Mucosa of stomach (tissue), 1 donor: ENCODE measurements at regions not wholly inside any gene's neighbourhood (a gene's known extent, or its start where the extent isn't known, plus 50 kb on each side); places are given as distances from the start of the nearest gene placed in this dataset.

ENCODE experiments used
- H3K27me3 ChIP-seq: one replicate; pipeline ENCODE4 v1.7.0; 2013; ENCODE audit warnings: mild to moderate bottlenecking, low read length; ENCODE audit not compliant: control insufficient read depth, insufficient read depth
- H3K36me3 ChIP-seq: one replicate; pipeline ENCODE4 v1.7.0; 2013; ENCODE audit warnings: low read length; ENCODE audit not compliant: control insufficient read depth, insufficient read depth
- H3K4me1 ChIP-seq: one replicate; pipeline ENCODE4 v1.7.0; 2013; ENCODE audit warnings: mild to moderate bottlenecking, low read length; ENCODE audit not compliant: control insufficient read depth, insufficient read depth
- H3K4me3 ChIP-seq: one replicate; pipeline ENCODE4 v1.7.0; 2013; ENCODE audit warnings: low read length
- H3K9ac ChIP-seq: one replicate; pipeline ENCODE4 v1.7.0; 2013; ENCODE audit warnings: mild to moderate bottlenecking, low read length, moderate library complexity
- H3K9me3 ChIP-seq: one replicate; pipeline ENCODE4 v1.7.0; 2013; ENCODE audit warnings: mild to moderate bottlenecking, low read length, moderate library complexity; ENCODE audit not compliant: control insufficient read depth
- donor health status: Pancreatic carcinoma.

DNA sequence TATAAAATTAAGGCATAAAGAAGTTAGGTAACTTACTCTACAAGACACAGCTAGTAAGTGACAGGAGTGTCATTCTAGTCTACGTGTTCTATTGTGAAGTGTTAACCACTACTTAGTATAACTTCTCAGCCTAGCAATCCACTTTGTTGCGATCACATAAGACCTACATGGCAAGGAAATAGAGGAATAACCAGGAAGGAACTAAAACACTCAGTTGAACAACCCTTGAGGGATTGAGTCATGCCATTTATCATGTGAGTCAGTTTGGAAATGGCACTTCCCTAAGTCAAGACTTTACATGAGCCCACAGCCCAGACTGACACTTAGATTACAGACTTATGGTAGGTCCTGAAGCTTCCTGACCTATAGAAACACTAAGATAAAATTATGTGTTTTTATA lies 279.5 kb upstream of the PCDH20 start:
- Histone ChIP-seq H3K36me3 (no peaks in the 10 kb centered on the region), H3K9me3 (no peaks in the 10 kb centered on the region), H3K27me3 (no peaks in the 10 kb centered on the region), H3K9ac (no peak overlapping the region), H3K4me1 (no peaks in the 10 kb centered on the region), H3K4me3 (no peak overlapping the region)

- Histone ChIP-seq H3K4me3 (no peak overlapping the region), H3K9me3 (no peaks in the 10 kb centered on the region), H3K36me3 (no peaks in the 10 kb centered on the region), H3K4me1 (no peaks in the 10 kb centered on the region), H3K27me3 (no peaks in the 10 kb centered on the region), H3K9ac (no peak overlapping the region)
Observed at GRCh38 chr13:61692691-61693090, 277.0 kb upstream of the PCDH20 start.

- H3K27me3 ChIP-seq: no peaks in the 10 kb centered on the region
- no peaks in the 10 kb centered on the region for H3K4me1 ChIP-seq
- no peaks in the 10 kb centered on the region for H3K36me3 ChIP-seq
- H3K9me3 ChIP-seq: no peaks in the 10 kb centered on the region
- no peak overlapping the region for H3K9ac ChIP-seq
- H3K4me3 ChIP-seq: no peak overlapping the region
Observed at GRCh38 chr13:61685682-61686012, 270.0 kb upstream of the PCDH20 start.

DNA sequence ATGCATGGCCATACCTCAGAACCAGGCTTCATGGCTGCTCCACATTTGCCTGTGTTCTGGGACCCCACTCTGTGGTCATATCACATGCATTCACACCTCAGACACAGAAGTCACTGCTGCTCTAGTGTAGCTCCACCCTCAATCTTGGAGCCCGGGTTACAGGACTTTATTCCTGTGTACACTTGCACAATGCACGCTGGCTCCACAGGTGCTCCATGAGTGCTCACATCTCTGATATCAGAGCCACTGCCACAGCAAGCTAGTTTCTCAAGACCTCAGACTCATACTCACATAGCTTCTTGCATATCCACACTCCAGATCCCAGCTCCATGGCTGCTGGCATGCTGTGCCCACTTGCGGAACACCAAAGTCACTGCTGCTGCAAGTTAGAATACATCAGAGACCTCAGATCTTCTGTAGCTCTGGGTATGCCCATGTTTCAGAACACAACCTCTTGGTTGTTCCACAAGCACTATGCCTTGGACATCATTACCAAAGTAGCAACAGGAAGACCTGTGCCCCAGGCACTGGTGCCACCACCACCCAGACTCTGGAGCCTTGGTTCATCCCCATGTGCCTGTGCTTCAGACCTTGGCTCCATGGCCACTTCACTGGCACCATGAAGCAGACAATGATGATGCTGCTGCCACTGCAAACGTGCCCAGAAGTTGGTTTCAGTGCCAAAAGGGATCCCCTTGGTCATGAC lies 269.5 kb upstream of the PCDH20 start:
- H3K36me3 ChIP-seq: no peaks in the 10 kb centered on the region
- no peak overlapping the region for H3K9ac ChIP-seq
- H3K4me1 ChIP-seq: no peaks in the 10 kb centered on the region
- no peak overlapping the region for H3K4me3 ChIP-seq
- H3K27me3 ChIP-seq: no peaks in the 10 kb centered on the region
- no peaks in the 10 kb centered on the region for H3K9me3 ChIP-seq

- no peaks in the 10 kb centered on the region for H3K36me3 ChIP-seq
- no peaks in the 10 kb centered on the region for H3K27me3 ChIP-seq
- H3K4me3 ChIP-seq: no peak overlapping the region
- H3K9ac ChIP-seq: no peak overlapping the region
- H3K9me3 ChIP-seq: no peaks in the 10 kb centered on the region
- no peaks in the 10 kb centered on the region for H3K4me1 ChIP-seq
Observed at GRCh38 chr13:61672756-61673155, 257.1 kb upstream of the PCDH20 start.

DNA sequence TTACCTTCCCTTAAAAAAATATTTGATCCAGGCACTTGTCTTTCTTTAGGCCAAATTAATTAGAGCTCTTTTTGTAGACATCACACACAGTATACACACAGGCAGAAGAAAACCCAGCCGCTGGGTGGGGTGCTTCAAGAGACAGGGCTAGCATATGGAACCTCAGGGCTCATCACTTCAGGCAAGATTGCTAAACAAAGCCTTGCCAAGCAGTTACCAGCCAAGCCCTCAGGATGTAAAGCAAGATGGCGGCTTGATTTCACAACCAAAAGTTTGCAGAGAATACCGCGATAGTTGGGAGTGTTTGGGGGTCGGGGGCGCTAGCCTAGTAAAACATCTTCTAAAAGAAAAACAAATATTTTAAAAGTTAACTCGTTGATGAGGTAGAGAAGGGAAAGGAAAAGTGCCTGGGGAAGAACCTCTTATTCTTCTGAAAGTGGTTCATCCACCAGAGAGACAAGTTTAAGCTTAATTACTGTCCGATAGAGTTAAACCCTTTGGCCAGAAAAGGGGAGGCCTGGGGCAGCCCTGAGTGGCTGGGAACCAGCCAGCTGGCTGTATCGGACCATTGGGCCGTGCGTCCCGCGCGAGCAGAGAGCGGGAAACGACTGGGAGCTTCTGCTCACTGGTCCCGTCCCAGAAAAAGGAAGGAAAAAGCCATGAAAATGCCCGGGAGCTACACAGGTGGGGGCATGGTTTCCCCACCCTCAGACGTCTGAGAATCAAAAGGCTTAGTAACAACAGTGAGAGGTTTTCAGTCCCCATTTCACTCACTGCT lies 254.9 kb upstream of the PCDH20 start:
- H3K9ac ChIP-seq: no peak overlapping the region
- H3K4me3 ChIP-seq: no peak overlapping the region
- H3K9me3 ChIP-seq: no peaks in the 10 kb centered on the region
- H3K27me3 ChIP-seq: no peaks in the 10 kb centered on the region
- H3K4me1 ChIP-seq: peaks cover 3% of the 10 kb centered on the region
- H3K36me3 ChIP-seq: no peaks in the 10 kb centered on the region

DNA sequence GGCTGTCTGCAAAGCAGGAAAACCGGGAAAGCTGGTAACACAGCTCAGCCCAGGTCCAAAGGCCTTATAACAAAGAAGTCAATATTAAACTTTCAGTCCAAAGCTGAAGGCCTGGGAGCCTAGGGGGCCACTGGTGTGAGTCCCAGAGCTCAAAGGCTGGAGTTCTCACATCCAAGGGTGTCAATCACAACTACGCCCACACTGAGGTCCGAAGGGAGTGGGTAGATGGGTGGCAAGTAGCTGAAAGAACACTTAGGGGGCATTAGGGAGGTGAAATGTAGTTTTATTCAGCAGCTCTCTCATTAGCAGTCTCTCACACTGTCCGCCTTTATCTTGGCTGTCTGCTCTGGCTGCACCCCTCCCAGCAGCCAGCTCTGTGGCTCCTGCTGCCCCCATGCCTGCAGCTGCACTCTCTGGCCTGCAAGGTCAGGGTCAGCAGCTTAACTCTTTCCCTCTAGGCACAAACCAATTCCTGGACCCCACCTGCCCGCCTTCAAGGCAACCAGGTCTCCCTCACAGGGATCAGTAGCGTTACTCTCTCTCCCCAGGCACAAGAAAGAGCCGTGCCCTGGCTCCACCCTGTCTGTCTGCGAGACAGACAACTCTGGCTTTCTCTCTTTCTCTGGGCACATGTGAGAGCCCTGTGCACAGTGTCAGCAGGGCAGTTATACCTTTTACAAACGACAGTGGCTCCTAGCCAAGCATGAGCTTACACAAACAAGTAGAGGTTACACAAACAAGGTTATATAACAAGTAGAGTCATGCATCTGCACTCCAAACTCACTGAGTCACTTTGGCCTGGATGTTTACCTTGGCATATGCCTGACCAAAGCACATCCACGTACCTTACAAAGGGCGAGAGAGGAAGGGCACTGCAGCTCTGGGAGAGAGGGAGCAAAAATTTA lies 249.4 kb upstream of the PCDH20 start:
- no peak overlapping the region for H3K4me3 ChIP-seq
- no peaks in the 10 kb centered on the region for H3K27me3 ChIP-seq
- H3K36me3 ChIP-seq: no peaks in the 10 kb centered on the region
- H3K9me3 ChIP-seq: no peaks in the 10 kb centered on the region
- no peak overlapping the region for H3K9ac ChIP-seq
- peaks cover 4% of the 10 kb centered on the region for H3K4me1 ChIP-seq

GRCh38 chr13:61654481-61654880 lies 238.8 kb upstream of the PCDH20 start:
- no peaks in the 10 kb centered on the region for H3K4me1 ChIP-seq
- no peaks in the 10 kb centered on the region for H3K9me3 ChIP-seq
- H3K4me3 ChIP-seq: no peak overlapping the region
- no peak overlapping the region for H3K9ac ChIP-seq
- H3K36me3 ChIP-seq: no peaks in the 10 kb centered on the region
- H3K27me3 ChIP-seq: no peaks in the 10 kb centered on the region

DNA sequence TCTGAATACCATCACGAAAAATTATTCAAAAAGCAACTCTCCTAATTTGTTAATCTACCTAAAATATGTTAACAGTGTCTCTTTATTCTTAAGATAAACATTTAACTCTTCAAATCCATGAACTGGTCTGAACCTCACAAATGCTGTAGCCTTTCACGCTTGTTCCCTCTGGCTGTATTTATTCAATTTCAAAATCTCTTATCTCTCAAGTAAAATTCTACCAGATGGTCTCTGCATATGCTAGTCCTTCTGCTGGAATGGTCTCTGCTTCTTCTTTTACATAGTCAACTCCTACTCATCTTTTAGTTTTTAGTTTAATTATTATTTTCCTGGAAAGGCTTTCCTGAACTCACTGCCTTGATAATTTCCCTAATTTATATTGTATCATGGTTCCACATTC lies 232.9 kb upstream of the PCDH20 start:
- H3K9ac ChIP-seq: no peak overlapping the region
- H3K4me3 ChIP-seq: no peak overlapping the region
- no peaks in the 10 kb centered on the region for H3K9me3 ChIP-seq

GRCh38 chr13:61612192-61612591 lies 196.5 kb upstream of the PCDH20 start:
- H3K9me3 ChIP-seq: no peaks in the 10 kb centered on the region
- H3K4me3 ChIP-seq: no peak overlapping the region
- H3K27me3 ChIP-seq: no peaks in the 10 kb centered on the region
- H3K9ac ChIP-seq: no peak overlapping the region
- no peaks in the 10 kb centered on the region for H3K36me3 ChIP-seq
- H3K4me1 ChIP-seq: no peaks in the 10 kb centered on the region

More for the DNA sequence above, 232.9 kb upstream of the PCDH20 start:
- no peaks in the 10 kb centered on the region for H3K4me1 ChIP-seq
- no peaks in the 10 kb centered on the region for H3K27me3 ChIP-seq
- no peaks in the 10 kb centered on the region for H3K36me3 ChIP-seq

DNA sequence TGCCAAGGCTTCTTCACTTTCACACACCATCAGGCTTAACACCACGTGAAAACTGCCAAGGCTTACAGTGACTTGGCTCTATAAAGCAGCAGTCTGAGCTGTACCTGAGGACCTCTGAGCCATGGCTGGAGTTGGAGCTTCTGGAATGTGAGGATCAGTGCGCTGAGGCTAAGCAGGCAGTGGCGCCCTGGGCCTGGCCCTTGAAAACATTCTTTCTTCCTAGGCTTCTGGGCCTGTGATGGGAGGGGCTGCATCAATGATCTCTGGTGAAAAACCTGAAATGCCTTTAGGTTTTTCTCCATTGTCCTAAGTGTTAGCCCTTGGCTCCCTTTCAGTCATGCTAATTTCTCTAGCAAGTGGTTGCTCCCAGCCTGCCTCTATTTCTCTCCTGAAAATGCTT lies 192.5 kb upstream of the PCDH20 start:
- H3K36me3 ChIP-seq: no peaks in the 10 kb centered on the region
- no peaks in the 10 kb centered on the region for H3K27me3 ChIP-seq

More for the DNA sequence above, 192.5 kb upstream of the PCDH20 start:
- Histone ChIP-seq H3K9me3 (no peaks in the 10 kb centered on the region), H3K4me3 (no peak overlapping the region), H3K4me1 (no peaks in the 10 kb centered on the region), H3K9ac (no peak overlapping the region)
